ENCODE measurements at regions not wholly inside any gene's neighbourhood (a gene's known extent, or its start where the extent isn't known, plus 50 kb on each side); places are given as distances from the start of the nearest gene placed in this dataset.

- H3K36me3 Mint-ChIP-seq: no peaks in the 10 kb centered on the region
- H3K4me3 Mint-ChIP-seq: no peak overlapping the region
- TF ChIP-seq CTCF (IDR thresholded peaks at IDR 0.05): no peak
- H3K9ac ChIP-seq (ENCODE audit: insufficient read depth, low read length, poor library complexity, severe bottlenecking): no peak overlapping the region
- peaks cover 36 to 37% of the 10 kb centered on the region in 2 donors for H3K27me3 ChIP-seq (ENCODE audit: control insufficient read depth in 2 of 2, insufficient read depth in 2 of 2, low read length in 2 of 2)
- H3K9me3 ChIP-seq (replicated peaks in 1 of 2; ENCODE audit: control insufficient read depth in 1 of 2, insufficient read depth in 1 of 2, low read length in 2 of 2): peaks cover 0 to 8% of the 10 kb centered on the region in 2 donors
- no peaks in the 10 kb centered on the region for H3K4me1 Mint-ChIP-seq
- H3K9me3 Mint-ChIP-seq: peaks cover 0 to 10% (median 2%) of the 10 kb centered on the region in 7 donors
- DNase-seq: no peak
- no peaks in the 10 kb centered on the region for H3K4me1 ChIP-seq (ENCODE audit: control insufficient read depth in 1 of 2, insufficient read depth in 2 of 2, low read length in 2 of 2)
- no peaks in the 10 kb centered on the region for H3K36me3 ChIP-seq (replicated peaks in 1 of 2; ENCODE audit: control insufficient read depth in 1 of 2, insufficient read depth in 2 of 2, low read length in 2 of 2)
- intact Hi-C loops (cut with micrococcal nuclease): no loop called here
- WGBS (ENCODE audit: insufficient coverage): no CpG with 5 or more reads among the region's 3 CpGs
- H3K4me2 ChIP-seq (replicated peaks; ENCODE audit: extremely low read depth, low read length, poor library complexity, severe bottlenecking): no peak overlapping the region
- H3K27ac ChIP-seq (ENCODE audit: low read depth in 1 of 2, low read length in 2 of 2): no peak overlapping the region
- H2AFZ ChIP-seq (ENCODE audit: insufficient read depth, low read depth, low read length, poor library complexity, severe bottlenecking): no peak overlapping the region
- H3K27ac Mint-ChIP-seq: no peak overlapping the region
- H3K27me3 Mint-ChIP-seq (ENCODE audit: low read depth in 3 of 3): peaks cover 26 to 39% (median 29%) of the 10 kb centered on the region in 3 donors
- H3K79me2 ChIP-seq (ENCODE audit: insufficient read depth, low read length): no peaks in the 10 kb centered on the region
- H4K20me1 ChIP-seq (ENCODE audit: insufficient read depth, low read length): no peaks in the 10 kb centered on the region
- H3K4me3 ChIP-seq (replicated peaks in 1 of 3; ENCODE audit: low read depth in 2 of 3, low read length in 3 of 3): no peak overlapping the region
Observed at GRCh38 chr4:182136201-182136600, 107.0 kb upstream of the TENM3 start.

- no peak overlapping the region for H3K4me3 ChIP-seq (replicated peaks in 1 of 3; ENCODE audit: low read depth in 2 of 3, low read length in 3 of 3)
- H2AFZ ChIP-seq (ENCODE audit: insufficient read depth, low read depth, low read length, poor library complexity, severe bottlenecking): no peak overlapping the region
- H3K4me2 ChIP-seq (replicated peaks; ENCODE audit: extremely low read depth, low read length, poor library complexity, severe bottlenecking): no peak overlapping the region
- Mint-ChIP-seq H3K36me3 (peaks cover 0 to 3% of the 10 kb centered on the region in 2 donors), H3K4me1 (no peaks in the 10 kb centered on the region), H3K27ac (no peak overlapping the region), H3K4me3 (no peak overlapping the region), H3K9me3 (peaks cover 0 to 11% (median 2%) of the 10 kb centered on the region in 7 donors), H3K27me3 (ENCODE audit: low read depth in 3 of 3) (peaks cover 38 to 50% (median 41%) of the 10 kb centered on the region in 3 donors)
- H3K27ac ChIP-seq (ENCODE audit: low read depth in 1 of 2, low read length in 2 of 2): no peak overlapping the region
- intact Hi-C loops (cut with micrococcal nuclease): no loop called here
- no peaks in the 10 kb centered on the region for H4K20me1 ChIP-seq (ENCODE audit: insufficient read depth, low read length)
- peaks cover 0 to 14% of the 10 kb centered on the region in 2 donors for H3K9me3 ChIP-seq (replicated peaks in 1 of 2; ENCODE audit: control insufficient read depth in 1 of 2, insufficient read depth in 1 of 2, low read length in 2 of 2)
- DNase-seq: no peak
- no peak overlapping the region for H3K9ac ChIP-seq (ENCODE audit: insufficient read depth, low read length, poor library complexity, severe bottlenecking)
- 37% methylated on average over 3 of the region's 4 CpGs for WGBS (ENCODE audit: insufficient coverage)
- TF ChIP-seq CTCF (IDR thresholded peaks at IDR 0.05): no peak
- H3K36me3 ChIP-seq (replicated peaks in 1 of 2; ENCODE audit: control insufficient read depth in 1 of 2, insufficient read depth in 2 of 2, low read length in 2 of 2): no peaks in the 10 kb centered on the region
- no peaks in the 10 kb centered on the region for H3K4me1 ChIP-seq (ENCODE audit: control insufficient read depth in 1 of 2, insufficient read depth in 2 of 2, low read length in 2 of 2)
- H3K79me2 ChIP-seq (ENCODE audit: insufficient read depth, low read length): no peaks in the 10 kb centered on the region
- H3K27me3 ChIP-seq (ENCODE audit: control insufficient read depth in 2 of 2, insufficient read depth in 2 of 2, low read length in 2 of 2): peaks cover 47 to 48% of the 10 kb centered on the region in 2 donors
Observed at GRCh38 chr4:182137343-182137742, 105.9 kb upstream of the TENM3 start.

All from CD14-positive monocyte (primary cell).